ENCODE measurements at regions not wholly inside any gene's neighbourhood (a gene's known extent, or its start where the extent isn't known, plus 50 kb on each side); places are given as distances from the start of the nearest gene placed in this dataset.

- FAIRE-seq, result no peak
- no peak for TF ChIP-seq CTCF (IDR thresholded peaks at IDR 0.05; ENCODE audit: insufficient read depth, low read length, severe bottlenecking)
- H3K27me3 ChIP-seq (ENCODE audit: control insufficient read depth, insufficient read depth, low read length), result no peaks in the 10 kb centered on the region
Observed at GRCh38 chrY:15440696-15441408, 916.5 kb downstream of the NLGN4Y start.

GRCh38 chrY:15441878-15442277, 917.5 kb downstream of the NLGN4Y start:
- Histone ChIP-seq H3K4me3 (ENCODE audit: low read depth, low read length) (no peak overlapping the region), H3K36me3 (ENCODE audit: control insufficient read depth, insufficient read depth, low read length) (no peaks in the 10 kb centered on the region), H3K27me3 (ENCODE audit: control insufficient read depth, insufficient read depth, low read length) (no peaks in the 10 kb centered on the region)
- FAIRE-seq (no peak), DNase-seq (ENCODE audit: low read depth) (no peak)
- no peak for TF ChIP-seq CTCF (IDR thresholded peaks at IDR 0.05; ENCODE audit: insufficient read depth, low read length, severe bottlenecking)

More at GRCh38 chrY:15440696-15441408, 916.5 kb downstream of the NLGN4Y start:
- H3K4me3 ChIP-seq (ENCODE audit: low read depth, low read length), result no peak overlapping the region
- DNase-seq (ENCODE audit: low read depth), result no peak
- no peaks in the 10 kb centered on the region for H3K36me3 ChIP-seq (ENCODE audit: control insufficient read depth, insufficient read depth, low read length)

DNA sequence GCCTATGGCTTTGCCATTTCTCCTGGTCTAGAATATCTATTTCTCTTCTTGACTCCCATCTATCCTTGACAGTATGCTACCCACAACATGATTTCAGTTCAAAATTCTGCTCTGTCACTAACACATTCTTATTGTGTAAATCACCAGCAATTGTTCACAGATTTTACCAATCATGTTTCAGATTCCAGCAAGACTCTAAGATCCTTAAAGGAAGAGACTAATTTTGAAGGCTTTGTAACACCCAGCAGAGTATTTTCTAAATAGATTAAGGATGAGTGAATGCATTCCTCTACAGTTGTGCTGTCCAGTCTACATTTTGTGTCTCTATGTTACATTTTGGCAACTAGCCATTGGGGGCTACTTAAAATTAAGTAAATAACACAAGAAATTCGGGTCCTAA, 921.5 kb downstream of the NLGN4Y start:
- no peaks in the 10 kb centered on the region for H3K27me3 ChIP-seq (ENCODE audit: control insufficient read depth, insufficient read depth, low read length)
- H3K36me3 ChIP-seq (ENCODE audit: control insufficient read depth, insufficient read depth, low read length), result no peaks in the 10 kb centered on the region
- DNase-seq (ENCODE audit: low read depth), result no peak
- no peak for TF ChIP-seq CTCF (IDR thresholded peaks at IDR 0.05; ENCODE audit: insufficient read depth, low read length, severe bottlenecking)
- H3K4me3 ChIP-seq (ENCODE audit: low read depth, low read length), result no peak overlapping the region
- FAIRE-seq, result no peak

- Histone ChIP-seq H3K27me3 (ENCODE audit: control insufficient read depth, insufficient read depth, low read length) (no peaks in the 10 kb centered on the region), H3K4me3 (ENCODE audit: low read depth, low read length) (no peak overlapping the region), H3K36me3 (ENCODE audit: control insufficient read depth, insufficient read depth, low read length) (no peaks in the 10 kb centered on the region)
- FAIRE-seq, result no peak
- TF ChIP-seq CTCF (IDR thresholded peaks at IDR 0.05; ENCODE audit: insufficient read depth, low read length, severe bottlenecking), result no peak
- no peak for DNase-seq (ENCODE audit: low read depth)
Observed at GRCh38 chrY:15446861-15447260, 922.5 kb downstream of the NLGN4Y start.

DNA sequence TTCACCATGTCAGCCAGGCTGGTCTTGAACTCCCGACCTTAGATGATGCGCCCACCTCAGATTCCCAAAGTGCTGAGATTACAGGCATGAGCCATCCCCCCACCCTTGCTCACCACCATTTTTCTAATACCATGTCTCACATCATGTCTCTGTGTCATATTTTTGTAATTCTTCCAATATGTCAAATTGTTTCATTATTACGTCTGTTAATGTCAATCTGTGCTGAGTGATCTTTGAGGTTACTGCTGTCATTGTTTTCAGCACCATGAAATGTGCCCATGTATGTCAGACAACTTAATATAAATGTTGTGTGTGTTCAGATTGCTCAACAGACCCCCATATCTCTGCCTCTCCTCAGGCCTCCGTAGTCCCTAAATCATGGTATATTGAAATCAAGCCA, 923.6 kb downstream of the NLGN4Y start:
- H3K4me3 ChIP-seq (ENCODE audit: low read depth, low read length), result no peak overlapping the region
- H3K27me3 ChIP-seq (ENCODE audit: control insufficient read depth, insufficient read depth, low read length), result no peaks in the 10 kb centered on the region
- no peak for TF ChIP-seq CTCF (IDR thresholded peaks at IDR 0.05; ENCODE audit: insufficient read depth, low read length, severe bottlenecking)
- FAIRE-seq (no peak), DNase-seq (ENCODE audit: low read depth) (no peak)
- no peaks in the 10 kb centered on the region for H3K36me3 ChIP-seq (ENCODE audit: control insufficient read depth, insufficient read depth, low read length)

Data from bronchial epithelial cell (primary cell).